Fibroblast of mammary gland (primary cell): ENCODE measurements at regions not wholly inside any gene's neighbourhood (a gene's known extent, or its start where the extent isn't known, plus 50 kb on each side); places are given as distances from the start of the nearest gene placed in this dataset.

ENCODE experiments used
- DNase-seq: peaks from one replicate; pipeline ENCODE4 v3.0.0-alpha.2; 2010; ENCODE audit warnings: low read depth
- H3K4me3 ChIP-seq: 2 replicates; pipeline ENCODE4 v1.5.1; 2011; ENCODE audit warnings: low read depth, mild to moderate bottlenecking, low read length, moderate library complexity; ENCODE audit not compliant: control insufficient read depth
- CTCF ChIP-seq: conservative IDR thresholded peaks from 2 replicates; pipeline ENCODE4 v1.5.1; 2011; ENCODE audit warnings: low read depth, low read length, inconsistent platforms; ENCODE audit not compliant: control insufficient read depth, insufficient read depth

DNA sequence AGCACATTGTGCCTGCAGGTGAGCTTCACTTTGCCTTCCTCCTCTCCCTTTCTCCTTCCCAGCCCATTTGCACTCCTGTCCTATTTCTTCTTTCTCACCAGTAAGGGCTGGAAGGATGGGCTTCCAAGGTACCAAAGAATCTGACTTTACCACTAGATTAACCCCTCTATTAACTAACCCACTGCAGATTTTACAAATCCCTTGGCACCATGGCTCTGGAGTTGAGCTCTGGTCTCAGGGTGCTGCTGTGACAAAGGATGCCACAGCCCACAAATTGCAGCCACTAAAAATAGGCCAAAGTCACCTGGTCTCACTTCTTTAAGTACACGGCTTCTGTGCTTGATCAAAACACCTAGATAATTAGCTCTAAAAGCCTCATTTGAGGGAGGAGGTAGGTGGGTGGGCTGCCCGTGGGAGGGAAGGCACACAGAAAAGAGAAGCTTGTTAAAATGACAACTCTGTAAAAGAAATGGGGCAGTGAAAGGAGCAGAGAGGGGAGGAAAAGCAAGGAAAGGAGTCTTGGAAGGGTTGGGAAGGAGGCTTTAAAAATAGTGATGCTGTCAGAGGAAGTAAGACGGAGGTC lies 327.4 kb downstream of the DRD1 start:
- no peak for TF ChIP-seq CTCF
- no peak overlapping the region for H3K4me3 ChIP-seq
- DNase-seq, result no peak

GRCh38 chr5:175115831-175116230 lies 328.2 kb downstream of the DRD1 start:
- TF ChIP-seq CTCF, result no peak
- H3K4me3 ChIP-seq, result no peak overlapping the region
- DNase-seq, result no peak

DNA sequence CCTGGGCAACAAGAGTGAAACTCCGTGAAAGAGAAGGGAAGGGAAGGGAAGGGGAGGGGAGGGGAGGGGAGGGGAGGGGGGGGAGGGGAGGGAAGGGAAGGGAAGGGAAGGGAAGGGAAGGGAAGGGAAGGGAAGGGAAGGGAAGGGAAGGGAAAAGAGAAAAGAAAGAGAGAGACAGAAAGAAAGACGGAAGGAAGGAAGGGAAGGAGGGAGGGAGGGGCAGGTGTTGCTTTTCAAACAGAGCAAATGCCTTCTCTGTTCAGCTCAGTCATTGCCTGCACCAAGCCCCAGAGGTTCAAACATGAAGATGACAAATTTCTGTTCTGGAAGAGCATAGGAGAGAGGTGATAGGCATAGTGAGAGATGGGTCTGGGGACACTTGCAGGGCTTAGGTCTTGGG lies 330.0 kb downstream of the DRD1 start:
- no peak for DNase-seq
- no peak overlapping the region for H3K4me3 ChIP-seq
- TF ChIP-seq CTCF, result no peak

- no peak for DNase-seq
- H3K4me3 ChIP-seq, result no peak overlapping the region
- TF ChIP-seq CTCF, result no peak
Observed at GRCh38 chr5:175109058-175109755, 334.8 kb downstream of the DRD1 start.

GRCh38 chr5:175107865-175108264 lies 336.1 kb downstream of the DRD1 start:
- no peak for TF ChIP-seq CTCF
- no peak overlapping the region for H3K4me3 ChIP-seq
- DNase-seq, result no peak

DNA sequence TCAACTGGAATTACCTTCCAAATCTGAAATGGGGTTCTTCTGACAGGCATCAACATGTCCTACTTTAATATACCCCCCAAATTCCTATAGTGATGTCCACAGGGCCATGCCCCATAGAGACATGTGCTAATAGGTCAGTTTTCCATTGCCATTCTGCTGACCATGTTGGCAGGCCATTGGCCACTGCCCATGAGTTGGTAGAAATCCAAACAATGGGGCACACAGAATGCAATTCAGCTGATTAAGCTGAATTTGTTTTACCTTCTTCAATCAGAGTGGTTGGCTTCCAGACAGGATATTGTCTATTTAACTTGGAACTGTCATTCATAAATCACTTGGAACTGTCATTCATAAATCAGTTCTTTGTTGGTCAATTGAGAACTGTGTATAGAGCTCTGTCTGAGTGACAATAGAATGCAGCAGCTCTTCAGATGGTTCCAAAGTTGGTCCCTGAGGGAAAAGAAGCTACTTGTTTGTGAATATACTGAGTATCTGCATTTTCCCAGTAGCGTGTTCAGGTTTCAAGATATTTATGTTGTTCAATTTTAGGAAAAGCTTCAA lies 336.9 kb downstream of the DRD1 start:
- no peak overlapping the region for H3K4me3 ChIP-seq
- no peak for DNase-seq
- no peak for TF ChIP-seq CTCF

GRCh38 chr5:175104677-175105076 lies 339.3 kb downstream of the DRD1 start:
- DNase-seq, result no peak
- H3K4me3 ChIP-seq, result no peak overlapping the region
- no peak for TF ChIP-seq CTCF
